Panc1 (cell line): ENCODE measurements at regions not wholly inside any gene's neighbourhood (a gene's known extent, or its start where the extent isn't known, plus 50 kb on each side); places are given as distances from the start of the nearest gene placed in this dataset.

Experiments
- ATAC-seq: fragments of 200-7000 bp; cut with Tn5 transposase; 2 replicates; pipeline ENCODE4 v1.9.1; 2020; ENCODE audit warnings: mild to moderate bottlenecking, moderate library complexity
- BruUV-seq: library from RNA; stranded (reverse); fragments of 400-500 nt; replicated peaks from 2 replicates; lab custom pipeline; 2021; lab: Mats Ljungman, UMichigan
- CTCF ChIA-PET: fragments of 300-600 bp; sonication (Branson Sonifier 250); formaldehyde crosslinking; loops from one replicate; lab custom pipeline; 2022; ENCODE audit warnings: antibody characterized with exemption; lab: Charles Lee
- POLR2A ChIA-PET: fragments of 300-600 bp; sonication (Branson Sonifier 250); formaldehyde crosslinking; loops from one replicate; lab custom pipeline; 2022; ENCODE audit warnings: antibody characterized with exemption; lab: Charles Lee
- DNase-seq: peaks from one replicate; pipeline ENCODE4 v3.0.0-alpha.2; 2010; ENCODE audit warnings: low read depth, low spot score
- H3K27ac ChIP-seq: 2 replicates; pipeline ENCODE4 v1.5.1; 2011; ENCODE audit warnings: mild to moderate bottlenecking, low read length, inconsistent platforms
- H3K27me3 ChIP-seq: fragments of 200-500 bp; sonication (Bioruptor generic); 2 replicates; pipeline ENCODE4 v1.6.0; 2014; ENCODE audit warnings: low read length, inconsistent platforms; ENCODE audit not compliant: control insufficient read depth, insufficient read depth
- H3K36me3 ChIP-seq: fragments of 200-500 bp; sonication (Bioruptor generic); 2 replicates; pipeline ENCODE4 v1.5.1; 2014; ENCODE audit warnings: inconsistent platforms, mild to moderate bottlenecking, low read length, moderate library complexity; ENCODE audit not compliant: control insufficient read depth, insufficient read depth
- H3K4me1 ChIP-seq: 2 replicates; pipeline ENCODE4 v1.5.1; 2011; ENCODE audit warnings: inconsistent platforms, mild to moderate bottlenecking, low read length, moderate library complexity; ENCODE audit not compliant: control insufficient read depth, insufficient read depth
- H3K4me3 ChIP-seq, 2 experiments: 2 replicates each; pipeline ENCODE4 v1.5.1; 2011 to 2012; ENCODE audit warnings: low read depth in 2 of 2, low read length in 2 of 2, mild to moderate bottlenecking in 2 of 2, inconsistent platforms in 1 of 2, moderate library complexity in 1 of 2
- H3K9me3 ChIP-seq: fragments of 200-500 bp; sonication (Bioruptor generic); 2 replicates; pipeline ENCODE4 v1.5.1; 2014; ENCODE audit warnings: low read depth, mild to moderate bottlenecking, inconsistent platforms, low read length, moderate library complexity; ENCODE audit not compliant: control insufficient read depth, insufficient read depth
- POLR2AphosphoS5 ChIP-seq: IDR thresholded peaks from 2 replicates; pipeline ENCODE4 v1.6.1; 2012; ENCODE audit warnings: mild to moderate bottlenecking, low read depth, low read length, moderate library complexity
- SIN3A ChIP-seq: IDR thresholded peaks from 2 replicates; pipeline ENCODE4 v1.6.1; 2012; ENCODE audit warnings: low read depth, mild to moderate bottlenecking, low read length, moderate library complexity, borderline replicate concordance; ENCODE audit not compliant: insufficient read depth
- TCF7L2 ChIP-seq: IDR thresholded peaks from 2 replicates; pipeline ENCODE4 v1.6.1; 2011; ENCODE audit warnings: mild to moderate bottlenecking, low read depth, low read length, inconsistent platforms
- in situ Hi-C: cut with HindIII; loops from 2 replicates; pipeline ENCODE4 v1.10.0; 2016; ENCODE audit warnings: low sequenced_read_pairs, low pct_unique_long_range_greater_than_20kb
- intact Hi-C: fragments of 100-400 bp; cut with micrococcal nuclease; formaldehyde crosslinking; loops from one replicate; pipeline ENCODE4 v1.10.0; 2022; ENCODE audit not compliant: unreplicated experiment
- TF ChIP-seq, protein P1 (sequence below): fragments of 450-650 bp; IDR thresholded peaks from 2 replicates; pipeline ENCODE4 v1.5.1; 2017; ENCODE audit warnings: mild to moderate bottlenecking
- TF ChIP-seq, protein P2 (sequence below), 2 experiments: IDR thresholded peaks; 2 replicates each; pipeline ENCODE4 v1.6.1; 2011 to 2012; ENCODE audit warnings: low read depth in 2 of 2, control low read depth in 1 of 2, low read length in 1 of 2, mild to moderate bottlenecking in 1 of 2, moderate library complexity in 1 of 2; ENCODE audit not compliant: insufficient read depth in 1 of 2

- CTCF ChIA-PET = no interaction called here
- Histone ChIP-seq H3K27me3 (no peaks in the 10 kb centered on the region), H3K9me3 (no peaks in the 10 kb centered on the region), H3K27ac (no peak overlapping the region), H3K4me1 (no peaks in the 10 kb centered on the region), H3K4me3 (no peak overlapping the region), H3K36me3 (no peaks in the 10 kb centered on the region)
- in situ Hi-C loops = no loop called here
- intact Hi-C loops = no loop called here
- no peak for ATAC-seq
- no peak for DNase-seq
- TF ChIP-seq, protein P1, sequence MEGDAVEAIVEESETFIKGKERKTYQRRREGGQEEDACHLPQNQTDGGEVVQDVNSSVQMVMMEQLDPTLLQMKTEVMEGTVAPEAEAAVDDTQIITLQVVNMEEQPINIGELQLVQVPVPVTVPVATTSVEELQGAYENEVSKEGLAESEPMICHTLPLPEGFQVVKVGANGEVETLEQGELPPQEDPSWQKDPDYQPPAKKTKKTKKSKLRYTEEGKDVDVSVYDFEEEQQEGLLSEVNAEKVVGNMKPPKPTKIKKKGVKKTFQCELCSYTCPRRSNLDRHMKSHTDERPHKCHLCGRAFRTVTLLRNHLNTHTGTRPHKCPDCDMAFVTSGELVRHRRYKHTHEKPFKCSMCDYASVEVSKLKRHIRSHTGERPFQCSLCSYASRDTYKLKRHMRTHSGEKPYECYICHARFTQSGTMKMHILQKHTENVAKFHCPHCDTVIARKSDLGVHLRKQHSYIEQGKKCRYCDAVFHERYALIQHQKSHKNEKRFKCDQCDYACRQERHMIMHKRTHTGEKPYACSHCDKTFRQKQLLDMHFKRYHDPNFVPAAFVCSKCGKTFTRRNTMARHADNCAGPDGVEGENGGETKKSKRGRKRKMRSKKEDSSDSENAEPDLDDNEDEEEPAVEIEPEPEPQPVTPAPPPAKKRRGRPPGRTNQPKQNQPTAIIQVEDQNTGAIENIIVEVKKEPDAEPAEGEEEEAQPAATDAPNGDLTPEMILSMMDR = no peak
- TF ChIP-seq TCF7L2 = no peak
- no peak for TF ChIP-seq POLR2AphosphoS5
- TF ChIP-seq, protein P2, sequence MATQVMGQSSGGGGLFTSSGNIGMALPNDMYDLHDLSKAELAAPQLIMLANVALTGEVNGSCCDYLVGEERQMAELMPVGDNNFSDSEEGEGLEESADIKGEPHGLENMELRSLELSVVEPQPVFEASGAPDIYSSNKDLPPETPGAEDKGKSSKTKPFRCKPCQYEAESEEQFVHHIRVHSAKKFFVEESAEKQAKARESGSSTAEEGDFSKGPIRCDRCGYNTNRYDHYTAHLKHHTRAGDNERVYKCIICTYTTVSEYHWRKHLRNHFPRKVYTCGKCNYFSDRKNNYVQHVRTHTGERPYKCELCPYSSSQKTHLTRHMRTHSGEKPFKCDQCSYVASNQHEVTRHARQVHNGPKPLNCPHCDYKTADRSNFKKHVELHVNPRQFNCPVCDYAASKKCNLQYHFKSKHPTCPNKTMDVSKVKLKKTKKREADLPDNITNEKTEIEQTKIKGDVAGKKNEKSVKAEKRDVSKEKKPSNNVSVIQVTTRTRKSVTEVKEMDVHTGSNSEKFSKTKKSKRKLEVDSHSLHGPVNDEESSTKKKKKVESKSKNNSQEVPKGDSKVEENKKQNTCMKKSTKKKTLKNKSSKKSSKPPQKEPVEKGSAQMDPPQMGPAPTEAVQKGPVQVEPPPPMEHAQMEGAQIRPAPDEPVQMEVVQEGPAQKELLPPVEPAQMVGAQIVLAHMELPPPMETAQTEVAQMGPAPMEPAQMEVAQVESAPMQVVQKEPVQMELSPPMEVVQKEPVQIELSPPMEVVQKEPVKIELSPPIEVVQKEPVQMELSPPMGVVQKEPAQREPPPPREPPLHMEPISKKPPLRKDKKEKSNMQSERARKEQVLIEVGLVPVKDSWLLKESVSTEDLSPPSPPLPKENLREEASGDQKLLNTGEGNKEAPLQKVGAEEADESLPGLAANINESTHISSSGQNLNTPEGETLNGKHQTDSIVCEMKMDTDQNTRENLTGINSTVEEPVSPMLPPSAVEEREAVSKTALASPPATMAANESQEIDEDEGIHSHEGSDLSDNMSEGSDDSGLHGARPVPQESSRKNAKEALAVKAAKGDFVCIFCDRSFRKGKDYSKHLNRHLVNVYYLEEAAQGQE (IDR thresholded peaks at IDR 0.05; ENCODE audit: insufficient read depth in 1 of 2, low read depth in 2 of 2, low read length in 1 of 2) = no peak
- no peak for TF ChIP-seq SIN3A
- POLR2A ChIA-PET = no interaction called here
- BruUV-seq = no TSS peak
These were observed 396.6 kb downstream of the DMAC1 start for GRCh38 chr9:7403028-7403389.

DNA sequence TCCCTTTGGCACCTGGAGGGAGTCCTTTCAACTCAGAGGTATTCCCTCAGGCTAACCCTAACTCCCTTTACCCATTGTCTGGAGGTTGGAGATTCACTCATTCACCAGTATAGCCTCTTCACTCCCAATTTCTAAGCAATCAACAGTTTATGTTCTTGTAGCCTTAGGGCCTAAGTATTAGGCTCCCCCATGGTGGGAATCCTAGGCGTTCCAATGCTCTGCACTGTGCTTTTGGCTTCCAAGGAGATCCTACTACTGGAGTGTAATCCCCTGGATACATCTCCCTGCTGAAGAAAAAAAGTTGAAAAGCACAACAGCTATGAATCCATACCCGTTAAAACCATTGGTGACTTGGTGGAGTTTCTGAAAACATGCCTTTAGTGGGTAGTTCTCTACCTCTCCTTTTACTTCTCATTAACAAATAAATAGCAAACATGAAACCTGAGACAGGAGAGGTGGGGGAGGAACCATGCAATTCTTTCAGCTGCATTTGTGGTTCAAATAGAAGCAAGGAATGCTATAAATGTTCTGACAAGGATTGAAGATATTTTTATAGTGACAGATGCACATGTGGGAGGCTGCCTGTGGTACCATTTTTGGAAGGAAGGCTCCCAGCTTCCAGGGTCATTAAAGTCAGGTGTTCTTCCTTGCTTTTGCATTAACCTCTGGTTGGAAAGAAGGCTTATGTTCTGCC is 397.1 kb downstream of the DMAC1 start:
- POLR2A ChIA-PET = no interaction called here
- Histone ChIP-seq H3K27me3 (no peaks in the 10 kb centered on the region), H3K9me3 (no peaks in the 10 kb centered on the region), H3K27ac (no peak overlapping the region), H3K4me1 (no peaks in the 10 kb centered on the region), H3K36me3 (no peaks in the 10 kb centered on the region), H3K4me3 (no peak overlapping the region)
- in situ Hi-C loops (no loop called here), intact Hi-C loops (no loop called here)
- no peak for TF ChIP-seq POLR2AphosphoS5
- TF ChIP-seq, protein P2 (IDR thresholded peaks at IDR 0.05; ENCODE audit: insufficient read depth in 1 of 2, low read depth in 2 of 2, low read length in 1 of 2) = no peak
- TF ChIP-seq SIN3A = no peak
- no peak for TF ChIP-seq TCF7L2
- TF ChIP-seq, protein P1 = no peak
- no peak for DNase-seq
- no peak for ATAC-seq
- CTCF ChIA-PET = no interaction called here
- BruUV-seq = no TSS peak
